HepG2 (cell line): ENCODE measurements at regions not wholly inside any gene's neighbourhood (a gene's known extent, or its start where the extent isn't known, plus 50 kb on each side); places are given as distances from the start of the nearest gene placed in this dataset.

ENCODE experiments used
- BRD4 ChIP-seq: sonication (generic); formaldehyde crosslinking; IDR thresholded peaks from 2 replicates; pipeline ENCODE4 v1.4.0; 2020; ENCODE audit warnings: missing genetic modification reagents
- CHD2 ChIP-seq: IDR thresholded peaks from 2 replicates; pipeline ENCODE4 v1.6.1; 2011; ENCODE audit warnings: low read depth, low read length, improper control_type of control experiment
- EED ChIP-seq: sonication (generic); formaldehyde crosslinking; IDR thresholded peaks from 2 replicates; pipeline ENCODE4 v1.5.0; 2020; ENCODE audit warnings: mild to moderate bottlenecking, missing genetic modification reagents
- ELF3 ChIP-seq: IDR thresholded peaks from 2 replicates; pipeline ENCODE4 v1.6.1; 2016; ENCODE audit warnings: missing genetic modification reagents, missing compliant biosample characterization
- KAT2B ChIP-seq: fragments of 150-350 bp; IDR thresholded peaks from 2 replicates; pipeline ENCODE4 v1.6.1; 2014; ENCODE audit warnings: low read depth, low read length, borderline replicate concordance
- KLF6 ChIP-seq: IDR thresholded peaks from 2 replicates; pipeline ENCODE4 v1.8.0; 2016; ENCODE audit warnings: missing biosample characterization, missing genetic modification reagents
- MTF2 ChIP-seq: sonication (generic); formaldehyde crosslinking; IDR thresholded peaks from 2 replicates; pipeline ENCODE4 v1.5.0; 2020; ENCODE audit warnings: missing genetic modification reagents, borderline replicate concordance
- RFX3 ChIP-seq: IDR thresholded peaks from 2 replicates; pipeline ENCODE4 v1.6.1; 2016; ENCODE audit warnings: missing biosample characterization, missing genetic modification reagents
- SATB2 ChIP-seq: sonication (generic); formaldehyde crosslinking; IDR thresholded peaks from 2 replicates; pipeline ENCODE4 v1.5.0; 2020; ENCODE audit warnings: missing genetic modification reagents
- SRSF4 ChIP-seq: fragments of 200-400 bp; formaldehyde crosslinking; IDR thresholded peaks from one replicate; pipeline ENCODE4 v1.6.1; 2018; ENCODE audit warnings: mild to moderate bottlenecking, low read depth, low read length, moderate library complexity; ENCODE audit not compliant: poor library complexity, severe bottlenecking
- ZFP36L2 ChIP-seq: sonication (generic); formaldehyde crosslinking; IDR thresholded peaks from 2 replicates; pipeline ENCODE4 v1.4.0; 2020; ENCODE audit warnings: missing genetic modification reagents
- ZFP90 ChIP-seq: sonication (generic); formaldehyde crosslinking; IDR thresholded peaks from 2 replicates; pipeline ENCODE4 v1.8.0; 2022; ENCODE audit warnings: missing genetic modification reagents, mild to moderate bottlenecking, inconsistent platforms, borderline replicate concordance
- TF ChIP-seq, protein P1 (sequence below): fragments of 450-650 bp; IDR thresholded peaks from 2 replicates; pipeline ENCODE4 v1.6.1; 2016
- TF ChIP-seq, protein P2 (sequence below): sonication (generic); formaldehyde crosslinking; IDR thresholded peaks from 2 replicates; pipeline ENCODE4 v1.8.1; 2023; ENCODE audit warnings: missing genetic modification reagents, mild to moderate bottlenecking, borderline replicate concordance
- TF ChIP-seq, protein P3 (sequence below): sonication (generic); formaldehyde crosslinking; IDR thresholded peaks from 2 replicates; pipeline ENCODE4 v1.4.0; 2020; ENCODE audit warnings: missing genetic modification reagents
- TF ChIP-seq, protein P4 (sequence below): IDR thresholded peaks from 2 replicates; pipeline ENCODE4 v1.4.0; 2020; ENCODE audit warnings: mild to moderate bottlenecking, missing genetic modification reagents

- TF ChIP-seq ZFP90 = no peak
- no peak for TF ChIP-seq KAT2B
- TF ChIP-seq CHD2 = no peak
- no peak for TF ChIP-seq MTF2 (CRISPR knock-in tag)
- 0 out of 2 replicates have a peak, but pooled peaks have one; percentile 23 for TF ChIP-seq KLF6 (CRISPR knock-in tag)
- TF ChIP-seq, protein P1, sequence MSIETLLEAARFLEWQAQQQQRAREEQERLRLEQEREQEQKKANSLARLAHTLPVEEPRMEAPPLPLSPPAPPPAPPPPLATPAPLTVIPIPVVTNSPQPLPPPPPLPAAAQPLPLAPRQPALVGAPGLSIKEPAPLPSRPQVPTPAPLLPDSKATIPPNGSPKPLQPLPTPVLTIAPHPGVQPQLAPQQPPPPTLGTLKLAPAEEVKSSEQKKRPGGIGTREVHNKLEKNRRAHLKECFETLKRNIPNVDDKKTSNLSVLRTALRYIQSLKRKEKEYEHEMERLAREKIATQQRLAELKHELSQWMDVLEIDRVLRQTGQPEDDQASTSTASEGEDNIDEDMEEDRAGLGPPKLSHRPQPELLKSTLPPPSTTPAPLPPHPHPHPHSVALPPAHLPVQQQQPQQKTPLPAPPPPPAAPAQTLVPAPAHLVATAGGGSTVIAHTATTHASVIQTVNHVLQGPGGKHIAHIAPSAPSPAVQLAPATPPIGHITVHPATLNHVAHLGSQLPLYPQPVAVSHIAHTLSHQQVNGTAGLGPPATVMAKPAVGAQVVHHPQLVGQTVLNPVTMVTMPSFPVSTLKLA = no peak
- TF ChIP-seq EED = no peak
- TF ChIP-seq BRD4 = no peak
- TF ChIP-seq ZFP36L2 (CRISPR knock-in tag) = no peak
- peak; percentile 50 for TF ChIP-seq ELF3
- no peak for TF ChIP-seq SATB2
- TF ChIP-seq, protein P2, sequence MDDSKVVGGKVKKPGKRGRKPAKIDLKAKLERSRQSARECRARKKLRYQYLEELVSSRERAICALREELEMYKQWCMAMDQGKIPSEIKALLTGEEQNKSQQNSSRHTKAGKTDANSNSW (CRISPR knock-in tag) = no peak
- TF ChIP-seq, protein P3, sequence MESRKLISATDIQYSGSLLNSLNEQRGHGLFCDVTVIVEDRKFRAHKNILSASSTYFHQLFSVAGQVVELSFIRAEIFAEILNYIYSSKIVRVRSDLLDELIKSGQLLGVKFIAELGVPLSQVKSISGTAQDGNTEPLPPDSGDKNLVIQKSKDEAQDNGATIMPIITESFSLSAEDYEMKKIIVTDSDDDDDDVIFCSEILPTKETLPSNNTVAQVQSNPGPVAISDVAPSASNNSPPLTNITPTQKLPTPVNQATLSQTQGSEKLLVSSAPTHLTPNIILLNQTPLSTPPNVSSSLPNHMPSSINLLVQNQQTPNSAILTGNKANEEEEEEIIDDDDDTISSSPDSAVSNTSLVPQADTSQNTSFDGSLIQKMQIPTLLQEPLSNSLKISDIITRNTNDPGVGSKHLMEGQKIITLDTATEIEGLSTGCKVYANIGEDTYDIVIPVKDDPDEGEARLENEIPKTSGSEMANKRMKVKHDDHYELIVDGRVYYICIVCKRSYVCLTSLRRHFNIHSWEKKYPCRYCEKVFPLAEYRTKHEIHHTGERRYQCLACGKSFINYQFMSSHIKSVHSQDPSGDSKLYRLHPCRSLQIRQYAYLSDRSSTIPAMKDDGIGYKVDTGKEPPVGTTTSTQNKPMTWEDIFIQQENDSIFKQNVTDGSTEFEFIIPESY (CRISPR knock-in tag) = peak; percentile 71
- no peak for TF ChIP-seq RFX3
- no peak for TF ChIP-seq SRSF4
- TF ChIP-seq, protein P4, sequence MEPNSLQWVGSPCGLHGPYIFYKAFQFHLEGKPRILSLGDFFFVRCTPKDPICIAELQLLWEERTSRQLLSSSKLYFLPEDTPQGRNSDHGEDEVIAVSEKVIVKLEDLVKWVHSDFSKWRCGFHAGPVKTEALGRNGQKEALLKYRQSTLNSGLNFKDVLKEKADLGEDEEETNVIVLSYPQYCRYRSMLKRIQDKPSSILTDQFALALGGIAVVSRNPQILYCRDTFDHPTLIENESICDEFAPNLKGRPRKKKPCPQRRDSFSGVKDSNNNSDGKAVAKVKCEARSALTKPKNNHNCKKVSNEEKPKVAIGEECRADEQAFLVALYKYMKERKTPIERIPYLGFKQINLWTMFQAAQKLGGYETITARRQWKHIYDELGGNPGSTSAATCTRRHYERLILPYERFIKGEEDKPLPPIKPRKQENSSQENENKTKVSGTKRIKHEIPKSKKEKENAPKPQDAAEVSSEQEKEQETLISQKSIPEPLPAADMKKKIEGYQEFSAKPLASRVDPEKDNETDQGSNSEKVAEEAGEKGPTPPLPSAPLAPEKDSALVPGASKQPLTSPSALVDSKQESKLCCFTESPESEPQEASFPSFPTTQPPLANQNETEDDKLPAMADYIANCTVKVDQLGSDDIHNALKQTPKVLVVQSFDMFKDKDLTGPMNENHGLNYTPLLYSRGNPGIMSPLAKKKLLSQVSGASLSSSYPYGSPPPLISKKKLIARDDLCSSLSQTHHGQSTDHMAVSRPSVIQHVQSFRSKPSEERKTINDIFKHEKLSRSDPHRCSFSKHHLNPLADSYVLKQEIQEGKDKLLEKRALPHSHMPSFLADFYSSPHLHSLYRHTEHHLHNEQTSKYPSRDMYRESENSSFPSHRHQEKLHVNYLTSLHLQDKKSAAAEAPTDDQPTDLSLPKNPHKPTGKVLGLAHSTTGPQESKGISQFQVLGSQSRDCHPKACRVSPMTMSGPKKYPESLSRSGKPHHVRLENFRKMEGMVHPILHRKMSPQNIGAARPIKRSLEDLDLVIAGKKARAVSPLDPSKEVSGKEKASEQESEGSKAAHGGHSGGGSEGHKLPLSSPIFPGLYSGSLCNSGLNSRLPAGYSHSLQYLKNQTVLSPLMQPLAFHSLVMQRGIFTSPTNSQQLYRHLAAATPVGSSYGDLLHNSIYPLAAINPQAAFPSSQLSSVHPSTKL = peak; percentile 62
Measured at GRCh38 chr14:100398044-100398443, 74.9 kb downstream of the SLC25A47 start (continued).
